ENCODE measurements at regions not wholly inside any gene's neighbourhood (a gene's known extent, or its start where the extent isn't known, plus 50 kb on each side); places are given as distances from the start of the nearest gene placed in this dataset.
A peak's percentile ranks its signal among the peaks of the same experiment; 100 is the strongest.

GRCh38 chr1:98461873-98462385 is 199.6 kb upstream of the SNX7 start:
- Histone ChIP-seq H3K36me3 (replicated peaks; ENCODE audit: control insufficient read depth, insufficient read depth, low read length) (no peaks in the 10 kb centered on the region), H3K27me3 (ENCODE audit: control insufficient read depth, insufficient read depth, low read length) (no peaks in the 10 kb centered on the region), H3K4me3 (ENCODE audit: insufficient read depth, low read depth, low read length) (no peak overlapping the region)
- DNase-seq = no peak

- DNase-seq = no peak
- Histone ChIP-seq H3K4me3 (ENCODE audit: insufficient read depth, low read depth, low read length) (no peak overlapping the region), H3K36me3 (replicated peaks; ENCODE audit: control insufficient read depth, insufficient read depth, low read length) (no peaks in the 10 kb centered on the region), H3K27me3 (ENCODE audit: control insufficient read depth, insufficient read depth, low read length) (no peaks in the 10 kb centered on the region)
Measured at GRCh38 chr1:98460136-98460535, 201.4 kb upstream of the SNX7 start.

- Histone ChIP-seq H3K27me3 (ENCODE audit: control insufficient read depth, insufficient read depth, low read length) (no peaks in the 10 kb centered on the region), H3K36me3 (replicated peaks; ENCODE audit: control insufficient read depth, insufficient read depth, low read length) (no peaks in the 10 kb centered on the region), H3K4me3 (ENCODE audit: insufficient read depth, low read depth, low read length) (no peak overlapping the region)
- DNase-seq = no peak
Measured at GRCh38 chr1:98459486-98459870, 202.0 kb upstream of the SNX7 start.

GRCh38 chr1:98458511-98459485 is 202.7 kb upstream of the SNX7 start:
- DNase-seq = no peak
- Histone ChIP-seq H3K27me3 (ENCODE audit: control insufficient read depth, insufficient read depth, low read length) (no peaks in the 10 kb centered on the region), H3K36me3 (replicated peaks; ENCODE audit: control insufficient read depth, insufficient read depth, low read length) (no peaks in the 10 kb centered on the region), H3K4me3 (ENCODE audit: insufficient read depth, low read depth, low read length) (no peak overlapping the region)

- Histone ChIP-seq H3K4me3 (ENCODE audit: insufficient read depth, low read depth, low read length) (no peak overlapping the region), H3K36me3 (replicated peaks; ENCODE audit: control insufficient read depth, insufficient read depth, low read length) (no peaks in the 10 kb centered on the region), H3K27me3 (ENCODE audit: control insufficient read depth, insufficient read depth, low read length) (no peaks in the 10 kb centered on the region)
- DNase-seq = no peak
Measured at GRCh38 chr1:98457248-98457647, 204.3 kb upstream of the SNX7 start.

- no peak for DNase-seq
- Histone ChIP-seq H3K4me3 (ENCODE audit: insufficient read depth, low read depth, low read length) (no peak overlapping the region), H3K27me3 (ENCODE audit: control insufficient read depth, insufficient read depth, low read length) (no peaks in the 10 kb centered on the region), H3K36me3 (replicated peaks; ENCODE audit: control insufficient read depth, insufficient read depth, low read length) (no peaks in the 10 kb centered on the region)
Measured at GRCh38 chr1:98454666-98455065, 206.9 kb upstream of the SNX7 start.

- H3K36me3 ChIP-seq (replicated peaks; ENCODE audit: control insufficient read depth, insufficient read depth, low read length) = no peaks in the 10 kb centered on the region
- no peaks in the 10 kb centered on the region for H3K27me3 ChIP-seq (ENCODE audit: control insufficient read depth, insufficient read depth, low read length)
- no peak overlapping the region for H3K4me3 ChIP-seq (ENCODE audit: insufficient read depth, low read depth, low read length)
- no peak for DNase-seq
Measured at GRCh38 chr1:98453066-98453465, 208.5 kb upstream of the SNX7 start.

GRCh38 chr1:98452162-98452561 is 209.4 kb upstream of the SNX7 start:
- no peaks in the 10 kb centered on the region for H3K36me3 ChIP-seq (replicated peaks; ENCODE audit: control insufficient read depth, insufficient read depth, low read length)
- DNase-seq = no peak
- no peak overlapping the region for H3K4me3 ChIP-seq (ENCODE audit: insufficient read depth, low read depth, low read length)
- H3K27me3 ChIP-seq (ENCODE audit: control insufficient read depth, insufficient read depth, low read length) = no peaks in the 10 kb centered on the region

GRCh38 chr1:98441281-98441680 is 220.2 kb upstream of the SNX7 start:
- H3K4me3 ChIP-seq (ENCODE audit: insufficient read depth, low read depth, low read length) = no peak overlapping the region
- no peak for DNase-seq
- no peaks in the 10 kb centered on the region for H3K36me3 ChIP-seq (replicated peaks; ENCODE audit: control insufficient read depth, insufficient read depth, low read length)
- H3K27me3 ChIP-seq (ENCODE audit: control insufficient read depth, insufficient read depth, low read length) = no peaks in the 10 kb centered on the region

- Histone ChIP-seq H3K36me3 (replicated peaks; ENCODE audit: control insufficient read depth, insufficient read depth, low read length) (no peaks in the 10 kb centered on the region), H3K27me3 (ENCODE audit: control insufficient read depth, insufficient read depth, low read length) (no peaks in the 10 kb centered on the region), H3K4me3 (ENCODE audit: insufficient read depth, low read depth, low read length) (no peak overlapping the region)
- DNase-seq = no peak
Measured at GRCh38 chr1:98439471-98439870, 222.1 kb upstream of the SNX7 start.

- H3K36me3 ChIP-seq (replicated peaks; ENCODE audit: control insufficient read depth, insufficient read depth, low read length) = no peaks in the 10 kb centered on the region
- no peaks in the 10 kb centered on the region for H3K27me3 ChIP-seq (ENCODE audit: control insufficient read depth, insufficient read depth, low read length)
- no peak for DNase-seq
- no peak overlapping the region for H3K4me3 ChIP-seq (ENCODE audit: insufficient read depth, low read depth, low read length)
Measured at GRCh38 chr1:98437540-98437939, 224.0 kb upstream of the SNX7 start.

- no peak for DNase-seq
- no peak overlapping the region for H3K4me3 ChIP-seq (ENCODE audit: insufficient read depth, low read depth, low read length)
- no peaks in the 10 kb centered on the region for H3K27me3 ChIP-seq (ENCODE audit: control insufficient read depth, insufficient read depth, low read length)
- no peaks in the 10 kb centered on the region for H3K36me3 ChIP-seq (replicated peaks; ENCODE audit: control insufficient read depth, insufficient read depth, low read length)
Measured at GRCh38 chr1:98437011-98437410, 224.5 kb upstream of the SNX7 start.

GRCh38 chr1:98429965-98430443 is 231.5 kb upstream of the SNX7 start:
- peak; percentile 0 for DNase-seq
- H3K4me3 ChIP-seq (ENCODE audit: insufficient read depth, low read depth, low read length) = no peak overlapping the region
- no peaks in the 10 kb centered on the region for H3K27me3 ChIP-seq (ENCODE audit: control insufficient read depth, insufficient read depth, low read length)
- H3K36me3 ChIP-seq (replicated peaks; ENCODE audit: control insufficient read depth, insufficient read depth, low read length) = no peaks in the 10 kb centered on the region

- Histone ChIP-seq H3K27me3 (ENCODE audit: control insufficient read depth, insufficient read depth, low read length) (no peaks in the 10 kb centered on the region), H3K36me3 (replicated peaks; ENCODE audit: control insufficient read depth, insufficient read depth, low read length) (no peaks in the 10 kb centered on the region), H3K4me3 (ENCODE audit: insufficient read depth, low read depth, low read length) (no peak overlapping the region)
- DNase-seq = no peak
Measured at GRCh38 chr1:98428864-98429263, 232.7 kb upstream of the SNX7 start.

GRCh38 chr1:98427664-98428063 is 233.9 kb upstream of the SNX7 start:
- Histone ChIP-seq H3K27me3 (ENCODE audit: control insufficient read depth, insufficient read depth, low read length) (no peaks in the 10 kb centered on the region), H3K4me3 (ENCODE audit: insufficient read depth, low read depth, low read length) (no peak overlapping the region), H3K36me3 (replicated peaks; ENCODE audit: control insufficient read depth, insufficient read depth, low read length) (no peaks in the 10 kb centered on the region)
- DNase-seq = no peak
